HG03064 (cell line): ENCODE measurements at regions not wholly inside any gene's neighbourhood (a gene's known extent, or its start where the extent isn't known, plus 50 kb on each side); places are given as distances from the start of the nearest gene placed in this dataset.
A peak's percentile ranks its signal among the peaks of the same experiment; 100 is the strongest.
"Not testable (repeated sequence)": the region's sequence is repeated elsewhere in the genome, so short reads cannot be mapped to it uniquely, and the experiment has no call there.

Experiments used
- ATAC-seq: cut with Tn5 transposase; IDR thresholded peaks from one replicate; pipeline ENCODE4 v1.9.1; 2021; ENCODE audit warnings: low read depth; ENCODE audit not compliant: unreplicated experiment

DNA sequence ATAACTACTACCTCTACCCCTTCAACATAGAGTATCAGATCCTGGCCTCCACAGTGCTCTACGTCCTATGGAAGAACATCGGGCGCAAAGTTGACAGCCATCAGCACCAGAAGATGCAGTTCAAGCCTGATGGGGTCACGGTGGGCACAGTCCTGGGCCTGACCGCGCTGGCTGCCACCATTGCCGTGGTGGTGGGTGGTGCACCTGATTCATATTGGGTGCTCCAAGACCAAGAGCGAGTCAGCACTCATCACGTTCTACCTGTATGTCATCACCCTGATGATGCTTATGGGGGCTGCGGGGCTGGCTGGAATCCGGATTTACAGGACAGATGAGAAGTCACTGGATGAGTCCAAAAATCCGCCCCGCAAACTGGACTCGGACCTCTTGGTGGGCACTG lies 846.4 kb downstream of the RPIA start:
- not testable (repeated sequence) for ATAC-seq

DNA sequence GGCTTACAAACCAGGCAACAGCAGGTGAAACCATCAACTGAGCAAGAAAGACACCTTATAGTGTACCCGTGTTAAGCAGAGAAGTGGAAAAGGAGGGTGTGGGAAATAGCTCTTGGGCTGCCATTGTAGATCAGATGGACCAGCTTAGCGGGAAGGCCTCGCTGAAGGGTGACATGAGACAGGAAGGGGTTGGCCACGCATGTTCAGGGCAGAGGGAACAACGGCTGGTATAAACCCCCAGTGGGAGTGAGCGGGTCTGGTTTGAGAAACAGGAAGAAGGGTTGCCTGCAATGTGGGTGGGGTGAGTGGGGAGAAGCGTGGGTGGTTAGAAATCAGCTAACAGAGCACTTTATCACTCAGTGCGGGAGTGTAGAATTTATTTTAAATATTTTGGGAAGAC lies 852.6 kb downstream of the RPIA start:
- not testable (repeated sequence) for ATAC-seq

DNA sequence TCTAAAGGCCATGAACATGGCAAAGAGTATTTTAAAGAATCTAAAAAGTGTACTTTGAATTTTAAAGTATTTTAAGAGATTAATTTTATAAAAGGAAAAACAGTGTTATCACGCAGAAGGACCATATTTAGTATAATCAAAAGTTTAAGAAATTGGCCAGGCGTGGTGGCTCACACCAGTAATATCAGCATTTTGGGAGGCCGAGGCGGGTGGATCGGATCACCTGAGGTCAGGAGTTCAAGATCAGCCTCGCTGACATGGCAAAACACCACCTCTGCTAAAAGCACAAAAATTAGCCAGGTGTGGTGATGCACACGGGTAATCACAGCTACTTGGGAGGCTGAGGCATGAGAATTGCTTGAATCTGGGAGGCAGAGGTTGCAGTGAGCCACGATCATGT lies 887.7 kb downstream of the RPIA start:
- ATAC-seq: not testable (repeated sequence)

- ATAC-seq: not testable (repeated sequence)
Observed at GRCh38 chr2:89582816-89583215, 891.3 kb downstream of the RPIA start.

DNA sequence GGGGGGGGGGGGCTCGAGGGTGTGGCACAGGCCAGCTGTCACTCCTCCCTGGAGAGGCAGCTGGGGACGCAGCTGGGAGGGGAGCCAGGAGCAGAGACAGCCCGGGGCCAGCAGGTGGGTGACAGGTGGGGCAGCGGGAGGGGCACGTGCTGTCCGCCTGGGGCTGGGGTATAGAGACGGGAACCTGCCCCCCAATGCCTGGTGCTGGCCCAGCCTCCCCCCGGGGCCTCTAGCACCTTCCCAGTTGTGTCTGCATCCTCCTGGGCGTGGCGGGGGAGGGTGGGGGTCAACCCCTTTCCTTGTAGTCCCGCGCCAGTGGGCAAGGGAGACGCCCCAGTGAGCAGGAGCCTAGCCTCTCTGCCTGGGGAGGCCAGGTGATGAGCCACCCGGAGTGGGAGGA lies 892.6 kb downstream of the RPIA start:
- ATAC-seq: not testable (repeated sequence)

- ATAC-seq: not testable (repeated sequence)
Observed at GRCh38 chr2:89584868-89585557, 893.5 kb downstream of the RPIA start.

- peak; percentile 81 for ATAC-seq
Observed at GRCh38 chr2:89585558-89585920, 894.1 kb downstream of the RPIA start.

GRCh38 chr2:89599843-89600242 lies 908.4 kb downstream of the RPIA start:
- not testable (repeated sequence) for ATAC-seq

DNA sequence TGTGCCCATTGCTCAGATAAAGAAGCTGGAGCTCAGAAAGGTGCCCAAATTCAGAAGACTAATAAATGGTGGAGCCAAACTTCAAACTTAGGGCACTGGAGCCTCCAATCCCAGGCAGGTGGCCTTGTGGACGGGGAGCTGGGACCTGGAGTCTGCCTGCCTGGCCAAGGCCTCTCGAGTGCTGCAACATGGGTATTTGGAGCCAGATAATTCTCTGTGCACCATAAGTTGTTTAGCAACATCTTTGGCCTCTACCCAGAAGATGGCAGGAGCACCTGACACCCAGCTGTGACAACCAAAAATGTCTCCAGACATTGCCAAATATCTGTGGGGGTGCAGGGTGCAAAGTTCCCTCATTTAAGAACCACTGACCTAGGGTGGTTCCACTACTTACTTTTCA lies 915.0 kb downstream of the RPIA start:
- ATAC-seq: not testable (repeated sequence)

DNA sequence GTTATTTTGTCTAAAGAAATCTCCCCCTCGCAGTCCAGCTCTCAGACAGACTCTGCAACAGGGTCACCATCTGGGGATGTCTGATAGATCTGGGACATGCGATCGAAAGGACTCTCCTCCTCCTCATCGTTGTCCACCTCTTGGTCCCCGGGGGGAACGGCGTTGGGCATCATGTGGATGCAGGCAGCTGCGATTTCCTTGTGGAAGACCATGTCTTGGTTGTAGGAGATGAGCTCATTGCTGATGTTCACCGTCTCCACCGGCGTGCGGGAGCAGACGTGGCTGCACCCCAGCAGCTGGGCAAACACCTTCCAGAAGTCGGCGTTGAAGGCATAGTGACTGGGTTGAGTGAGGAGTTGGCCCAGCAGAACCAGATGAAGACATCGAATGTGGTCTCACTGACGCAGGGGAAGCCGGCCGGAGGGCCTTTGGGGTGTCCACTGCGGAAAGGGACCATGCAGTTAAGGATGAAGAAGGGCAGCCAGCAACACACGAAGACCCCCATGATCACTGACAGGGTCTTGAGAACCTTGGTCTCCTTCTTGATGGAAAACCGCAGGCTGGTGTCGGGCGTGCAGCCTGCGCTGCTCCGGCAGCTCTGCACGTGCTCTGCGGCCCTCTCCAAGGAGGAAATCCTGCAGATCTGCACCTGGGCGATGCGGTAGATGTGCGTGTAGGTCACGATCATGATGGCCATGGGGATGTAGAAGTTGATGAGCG lies 918.9 kb downstream of the RPIA start:
- not testable (repeated sequence) for ATAC-seq

- ATAC-seq: not testable (repeated sequence)
Observed at GRCh38 chr2:89610927-89611515, 919.5 kb downstream of the RPIA start.

- not testable (repeated sequence) for ATAC-seq
Observed at GRCh38 chr2:89611710-89612109, 920.2 kb downstream of the RPIA start.

GRCh38 chr2:89649268-89649667 lies 957.8 kb downstream of the RPIA start:
- ATAC-seq: not testable (repeated sequence)

- ATAC-seq: not testable (repeated sequence)
Observed at GRCh38 chr2:89679254-89679653, 987.8 kb downstream of the RPIA start.
